Loucy (cell line): ENCODE measurements at regions not wholly inside any gene's neighbourhood (a gene's known extent, or its start where the extent isn't known, plus 50 kb on each side); places are given as distances from the start of the nearest gene placed in this dataset.

Experiments used
- H2AFZ ChIP-seq: fragments of 200-600 bp; sonication (generic); 2 replicates; pipeline ENCODE4 v1.6.0; 2016; ENCODE audit warnings: antibody characterized with exemption, mild to moderate bottlenecking, low read length, moderate library complexity
- H3F3A ChIP-seq: fragments of 200-600 bp; 2 replicates; pipeline ENCODE4 v1.6.0; 2016; ENCODE audit warnings: antibody characterized with exemption, low read depth, mild to moderate bottlenecking
- H3K27me3 ChIP-seq: fragments of 200-600 bp; sonication (generic); 2 replicates; pipeline ENCODE4 v1.6.1; 2014; ENCODE audit warnings: low read length, mild to moderate bottlenecking; ENCODE audit not compliant: insufficient read depth, poor library complexity, severe bottlenecking
- H3K36me3 ChIP-seq: fragments of 200-600 bp; sonication (generic); 2 replicates; pipeline ENCODE4 v1.6.1; 2016; ENCODE audit warnings: low read length; ENCODE audit not compliant: insufficient read depth
- H3K4me1 ChIP-seq: fragments of 200-600 bp; sonication (generic); 2 replicates; pipeline ENCODE4 v1.5.1; 2014; ENCODE audit warnings: low read length, mild to moderate bottlenecking; ENCODE audit not compliant: insufficient read depth, poor library complexity, severe bottlenecking
- H3K4me2 ChIP-seq: fragments of 200-600 bp; sonication (generic); 2 replicates; pipeline ENCODE4 v1.6.0; 2014; ENCODE audit warnings: antibody characterized with exemption, low read length, low read depth, mild to moderate bottlenecking; ENCODE audit not compliant: poor library complexity, severe bottlenecking
- H3K4me3 ChIP-seq: fragments of 200-600 bp; sonication (generic); 2 replicates; pipeline ENCODE4 v1.5.1; 2014; ENCODE audit warnings: low read length, mild to moderate bottlenecking, mixed read lengths; ENCODE audit not compliant: poor library complexity, severe bottlenecking
- H3K79me2 ChIP-seq: fragments of 200-600 bp; sonication (generic); 2 replicates; pipeline ENCODE4 v1.6.1; 2014; ENCODE audit warnings: low read length; ENCODE audit not compliant: insufficient read depth
- H3K9ac ChIP-seq: fragments of 200-600 bp; sonication (generic); 2 replicates; pipeline ENCODE4 v1.6.0; 2014; ENCODE audit warnings: mild to moderate bottlenecking, low read depth, low read length, moderate library complexity; ENCODE audit not compliant: poor library complexity, severe bottlenecking
- H3K9me2 ChIP-seq: fragments of 200-600 bp; sonication (generic); replicated peaks from 2 replicates; pipeline ENCODE4 v1.6.1; 2016; ENCODE audit warnings: low read depth, low read length, mixed read lengths
- H3K9me3 ChIP-seq: fragments of 200-600 bp; sonication (generic); 2 replicates; pipeline ENCODE4 v1.6.1; 2014; ENCODE audit warnings: mild to moderate bottlenecking, antibody characterized with exemption, low read length, low read depth; ENCODE audit not compliant: insufficient read depth
- H4K20me1 ChIP-seq: fragments of 200-600 bp; sonication (generic); 2 replicates; pipeline ENCODE4 v1.6.0; 2014; ENCODE audit warnings: antibody characterized with exemption, low read length, mild to moderate bottlenecking; ENCODE audit not compliant: insufficient read depth, poor library complexity, severe bottlenecking
- EZH2phosphoT487 ChIP-seq: fragments of 200-600 bp; IDR thresholded peaks from 2 replicates; pipeline ENCODE4 v1.6.1; 2018; ENCODE audit warnings: antibody characterized with exemption, mild to moderate bottlenecking, moderate library complexity, borderline replicate concordance
- TF ChIP-seq, protein P1 (sequence below): fragments of 200-600 bp; sonication (generic); conservative IDR thresholded peaks from 2 replicates; pipeline ENCODE4 v1.5.1; 2014; ENCODE audit warnings: mild to moderate bottlenecking, antibody characterized with exemption, low read length

DNA sequence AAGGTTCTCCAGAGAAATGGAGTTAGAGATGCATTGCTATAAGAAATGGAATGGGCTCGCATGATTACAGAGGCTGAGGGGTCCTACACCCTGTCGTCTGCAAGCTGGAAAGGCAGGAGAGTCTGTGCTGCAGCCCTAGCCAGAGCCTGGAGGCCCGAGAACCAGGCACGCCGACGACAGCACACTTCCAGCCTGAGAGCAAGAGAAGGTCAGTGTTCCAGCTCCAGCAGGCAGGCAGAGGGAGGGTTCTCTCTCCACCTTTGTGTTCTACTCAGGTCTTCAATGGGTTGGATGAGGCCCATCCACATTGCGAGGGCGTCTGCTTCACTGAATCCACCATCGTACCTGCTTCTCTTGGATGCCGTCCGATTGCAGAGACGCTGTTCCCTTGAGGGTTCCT lies 177.6 kb upstream of the HDAC4 start:
- Histone ChIP-seq H3K9me3 (peaks cover 11% of the 10 kb centered on the region; the same call in 1 of the 2 replicates), H3K79me2 (no peaks in the 10 kb centered on the region), H3K4me2 (no peak overlapping the region), H3F3A (no peaks in the 10 kb centered on the region), H3K27me3 (no peaks in the 10 kb centered on the region), H3K4me1 (no peaks in the 10 kb centered on the region), H3K36me3 (no peaks in the 10 kb centered on the region), H2AFZ (no peak overlapping the region), H4K20me1 (no peaks in the 10 kb centered on the region), H3K9me2 (no peaks in the 10 kb centered on the region), H3K4me3 (no peak overlapping the region), H3K9ac (no peak overlapping the region)
- no peak for TF ChIP-seq EZH2phosphoT487
- TF ChIP-seq, protein P1, sequence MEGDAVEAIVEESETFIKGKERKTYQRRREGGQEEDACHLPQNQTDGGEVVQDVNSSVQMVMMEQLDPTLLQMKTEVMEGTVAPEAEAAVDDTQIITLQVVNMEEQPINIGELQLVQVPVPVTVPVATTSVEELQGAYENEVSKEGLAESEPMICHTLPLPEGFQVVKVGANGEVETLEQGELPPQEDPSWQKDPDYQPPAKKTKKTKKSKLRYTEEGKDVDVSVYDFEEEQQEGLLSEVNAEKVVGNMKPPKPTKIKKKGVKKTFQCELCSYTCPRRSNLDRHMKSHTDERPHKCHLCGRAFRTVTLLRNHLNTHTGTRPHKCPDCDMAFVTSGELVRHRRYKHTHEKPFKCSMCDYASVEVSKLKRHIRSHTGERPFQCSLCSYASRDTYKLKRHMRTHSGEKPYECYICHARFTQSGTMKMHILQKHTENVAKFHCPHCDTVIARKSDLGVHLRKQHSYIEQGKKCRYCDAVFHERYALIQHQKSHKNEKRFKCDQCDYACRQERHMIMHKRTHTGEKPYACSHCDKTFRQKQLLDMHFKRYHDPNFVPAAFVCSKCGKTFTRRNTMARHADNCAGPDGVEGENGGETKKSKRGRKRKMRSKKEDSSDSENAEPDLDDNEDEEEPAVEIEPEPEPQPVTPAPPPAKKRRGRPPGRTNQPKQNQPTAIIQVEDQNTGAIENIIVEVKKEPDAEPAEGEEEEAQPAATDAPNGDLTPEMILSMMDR, result no peak

DNA sequence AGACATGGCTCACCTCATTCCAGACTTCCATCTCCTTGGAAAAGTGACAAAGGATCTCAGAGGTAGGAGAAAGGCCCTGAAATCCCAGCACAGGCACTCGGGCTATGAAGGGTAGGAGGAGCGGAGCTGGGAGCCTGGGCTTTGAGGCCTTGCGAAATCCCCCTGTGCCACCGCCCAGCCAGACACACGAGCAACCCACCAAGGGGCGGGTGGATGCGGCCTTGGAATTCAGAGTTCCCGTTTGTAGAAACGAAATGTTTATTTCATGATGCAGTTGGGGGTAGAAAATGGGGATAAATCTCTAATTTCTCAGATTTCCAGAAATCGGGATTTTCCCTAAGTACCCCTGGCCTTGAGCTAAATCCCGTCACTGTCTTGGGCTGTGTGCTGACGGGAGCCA lies 177.1 kb upstream of the HDAC4 start:
- Histone ChIP-seq H2AFZ (no peak overlapping the region), H4K20me1 (no peaks in the 10 kb centered on the region), H3K79me2 (no peaks in the 10 kb centered on the region), H3K27me3 (no peaks in the 10 kb centered on the region), H3K36me3 (no peaks in the 10 kb centered on the region), H3K4me3 (no peak overlapping the region), H3K9ac (no peak overlapping the region), H3K9me2 (no peaks in the 10 kb centered on the region), H3K9me3 (peaks cover 11% of the 10 kb centered on the region; the same call in 1 of the 2 replicates), H3K4me1 (no peaks in the 10 kb centered on the region), H3F3A (no peaks in the 10 kb centered on the region), H3K4me2 (no peak overlapping the region)
- TF ChIP-seq, protein P1, result no peak
- TF ChIP-seq EZH2phosphoT487, result no peak

DNA sequence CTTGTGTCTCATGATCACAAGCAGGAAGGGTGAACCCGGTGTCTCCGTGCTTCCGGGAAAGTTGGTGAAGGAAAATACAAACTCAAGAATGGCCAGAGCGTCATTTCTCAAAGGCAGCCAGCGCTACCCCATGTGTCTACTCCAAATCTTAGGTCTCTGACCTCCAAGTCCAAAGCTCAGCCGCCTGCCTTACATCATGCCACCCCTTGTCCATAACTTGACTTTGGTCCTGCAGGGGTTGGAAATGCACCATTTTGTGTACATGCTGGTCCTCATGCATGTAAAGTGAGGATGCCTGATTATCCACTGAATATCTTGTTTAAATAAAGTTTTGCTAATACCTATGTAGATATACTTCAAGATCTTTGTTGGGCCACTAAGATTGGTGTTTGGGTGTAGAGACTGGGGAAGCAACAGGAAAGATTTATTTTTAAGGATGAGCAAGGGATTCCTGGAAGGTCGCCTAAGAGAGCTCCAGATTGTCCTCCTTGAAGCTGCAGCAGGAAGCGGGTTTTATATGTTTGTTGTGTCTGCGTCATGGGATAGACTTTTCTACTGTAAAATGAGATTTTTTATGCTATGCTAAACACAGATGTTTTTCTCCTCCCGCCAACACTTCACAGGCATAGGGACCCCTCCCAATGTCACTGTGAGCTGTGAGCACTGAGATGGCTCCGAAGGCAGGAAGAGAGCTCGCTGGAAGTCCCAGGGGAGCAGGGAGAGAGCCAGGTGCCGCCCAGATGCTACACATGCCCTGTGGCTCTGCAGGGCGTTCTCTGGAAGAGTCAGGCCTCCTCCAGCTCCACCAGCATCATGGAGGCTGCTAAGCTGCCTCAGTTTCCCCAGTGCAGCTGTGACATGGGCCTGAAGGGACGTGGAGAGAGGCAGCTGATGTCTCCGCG lies 176.2 kb upstream of the HDAC4 start:
- Histone ChIP-seq H3F3A (no peaks in the 10 kb centered on the region), H3K4me3 (no peak overlapping the region), H4K20me1 (no peaks in the 10 kb centered on the region), H3K27me3 (no peaks in the 10 kb centered on the region), H3K4me1 (no peaks in the 10 kb centered on the region), H3K4me2 (no peak overlapping the region), H3K9me2 (no peaks in the 10 kb centered on the region), H3K9me3 (peaks cover 11% of the 10 kb centered on the region; the same call in 1 of the 2 replicates), H3K36me3 (no peaks in the 10 kb centered on the region), H2AFZ (no peak overlapping the region), H3K9ac (no peak overlapping the region), H3K79me2 (no peaks in the 10 kb centered on the region)
- TF ChIP-seq, protein P1, result no peak
- no peak for TF ChIP-seq EZH2phosphoT487
